Erythroblast (primary cell): ENCODE measurements at regions not wholly inside any gene's neighbourhood (a gene's known extent, or its start where the extent isn't known, plus 50 kb on each side); places are given as distances from the start of the nearest gene placed in this dataset.

ENCODE experiments used
- GATA1 ChIP-seq: IDR thresholded peaks from 2 replicates; pipeline ENCODE4 v1.6.1; 2011; ENCODE audit warnings: low read depth, mild to moderate bottlenecking, control low read depth, low read length, moderate library complexity
- POLR2A ChIP-seq: IDR thresholded peaks from 2 replicates; pipeline ENCODE4 v1.6.1; 2011; ENCODE audit warnings: mild to moderate bottlenecking, low read length

- TF ChIP-seq POLR2A (no peak), GATA1 (no peak)
Observed at GRCh38 chr22:48899523-48900326, 927.9 kb downstream of the BRD1 start.
